ENCODE measurements at regions not wholly inside any gene's neighbourhood (a gene's known extent, or its start where the extent isn't known, plus 50 kb on each side); places are given as distances from the start of the nearest gene placed in this dataset.
"Not testable (repeated sequence)": the region's sequence is repeated elsewhere in the genome, so short reads cannot be mapped to it uniquely, and the experiment has no call there.

DNA sequence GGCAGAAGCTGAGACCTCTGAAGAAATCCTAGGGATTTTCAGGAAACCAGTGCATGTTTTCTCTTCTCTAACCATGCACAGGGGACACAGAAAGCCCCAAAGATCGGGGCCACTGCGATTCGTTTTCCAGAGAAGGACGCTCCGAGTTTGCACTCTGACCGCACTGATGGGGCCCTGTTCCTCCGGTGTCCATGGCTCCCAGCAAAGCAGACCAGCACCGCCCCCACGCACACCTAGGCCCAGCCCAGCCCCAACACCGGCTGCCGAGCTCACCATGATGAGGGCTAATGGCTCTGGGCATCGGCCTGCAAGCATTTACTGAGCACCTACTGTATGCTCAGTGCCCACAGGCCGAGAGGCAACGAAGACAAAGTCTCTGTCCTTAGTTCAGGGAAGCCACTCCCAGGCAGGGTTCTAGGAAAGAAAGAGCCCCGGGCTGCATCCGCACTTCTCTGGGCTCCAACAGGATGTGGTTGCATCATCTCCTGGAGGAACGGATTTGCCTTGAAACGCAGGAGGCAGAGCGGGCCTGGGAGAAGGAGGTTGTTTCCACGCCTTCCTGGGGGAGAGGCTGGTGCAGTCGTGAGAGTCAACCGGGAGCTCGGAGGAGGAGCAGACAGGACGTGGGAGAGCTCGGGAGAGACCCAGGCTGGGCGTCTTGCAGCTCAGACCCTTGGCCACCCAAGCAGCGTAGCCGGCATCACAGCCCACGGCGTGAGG is 5460.9 kb upstream of the TPTE start:
- TF ChIP-seq EZH2 (IDR thresholded peaks at IDR 0.05); FOXP2 (optimal IDR thresholded peaks at IDR 0.05; ENCODE audit: control extremely low read depth, extremely low read length, insufficient read depth): not testable (repeated sequence)
